ENCODE measurements at regions not wholly inside any gene's neighbourhood (a gene's known extent, or its start where the extent isn't known, plus 50 kb on each side); places are given as distances from the start of the nearest gene placed in this dataset.
"Not testable (repeated sequence)": the region's sequence is repeated elsewhere in the genome, so short reads cannot be mapped to it uniquely, and the experiment has no call there.

GRCh38 chr6:159642995-159643394, 50.0 kb downstream of the SOD2 start:
- DNase-seq = no peak

GRCh38 chr6:159642481-159642880, 50.6 kb downstream of the SOD2 start:
- DNase-seq = no peak

- no peak for DNase-seq
Observed at GRCh38 chr6:159640722-159641482, 52.1 kb downstream of the SOD2 start.

GRCh38 chr6:159640322-159640721, 52.7 kb downstream of the SOD2 start:
- no peak for DNase-seq

GRCh38 chr6:159639721-159640120, 53.3 kb downstream of the SOD2 start:
- DNase-seq = no peak

GRCh38 chr6:159633196-159633595, 59.8 kb downstream of the SOD2 start:
- DNase-seq = peak; percentile 68

- no peak for DNase-seq
Observed at GRCh38 chr6:159631886-159632285, 61.2 kb downstream of the SOD2 start.

GRCh38 chr6:159627939-159628338, 65.1 kb downstream of the SOD2 start:
- DNase-seq = no peak

- not testable (repeated sequence) for DNase-seq
Observed at GRCh38 chr6:159626506-159626905, 66.5 kb downstream of the SOD2 start.

- DNase-seq = no peak
Observed at GRCh38 chr6:159623156-159623555, 69.9 kb downstream of the SOD2 start.

GRCh38 chr6:159620947-159621346, 72.1 kb downstream of the SOD2 start:
- no peak for DNase-seq

- DNase-seq = no peak
Observed at GRCh38 chr6:159617444-159617843, 75.6 kb downstream of the SOD2 start.

- no peak for DNase-seq
Observed at GRCh38 chr6:159616456-159616855, 76.6 kb downstream of the SOD2 start.

- DNase-seq = no peak
Observed at GRCh38 chr6:159615918-159616317, 77.1 kb downstream of the SOD2 start.

- no peak for DNase-seq
Observed at GRCh38 chr6:159610881-159611280, 82.2 kb downstream of the SOD2 start.

GRCh38 chr6:159609652-159610178, 83.3 kb downstream of the SOD2 start:
- DNase-seq = no peak

- DNase-seq = peak; percentile 52
Observed at GRCh38 chr6:159608961-159609651, 83.9 kb downstream of the SOD2 start.

GRCh38 chr6:159606786-159607185, 86.3 kb downstream of the SOD2 start:
- no peak for DNase-seq

GRCh38 chr6:159604443-159604956, 88.5 kb downstream of the SOD2 start:
- DNase-seq = no peak

- no peak for DNase-seq
Observed at GRCh38 chr6:159602431-159603041, 90.5 kb downstream of the SOD2 start.

- no peak for DNase-seq
Observed at GRCh38 chr6:159601211-159601610, 91.8 kb downstream of the SOD2 start.

- no peak for DNase-seq
Observed at GRCh38 chr6:159595173-159595572, 97.9 kb downstream of the SOD2 start.

GRCh38 chr6:159594750-159595117, 98.3 kb downstream of the SOD2 start:
- DNase-seq = no peak
